ENCODE measurements at regions not wholly inside any gene's neighbourhood (a gene's known extent, or its start where the extent isn't known, plus 50 kb on each side); places are given as distances from the start of the nearest gene placed in this dataset.

DNA sequence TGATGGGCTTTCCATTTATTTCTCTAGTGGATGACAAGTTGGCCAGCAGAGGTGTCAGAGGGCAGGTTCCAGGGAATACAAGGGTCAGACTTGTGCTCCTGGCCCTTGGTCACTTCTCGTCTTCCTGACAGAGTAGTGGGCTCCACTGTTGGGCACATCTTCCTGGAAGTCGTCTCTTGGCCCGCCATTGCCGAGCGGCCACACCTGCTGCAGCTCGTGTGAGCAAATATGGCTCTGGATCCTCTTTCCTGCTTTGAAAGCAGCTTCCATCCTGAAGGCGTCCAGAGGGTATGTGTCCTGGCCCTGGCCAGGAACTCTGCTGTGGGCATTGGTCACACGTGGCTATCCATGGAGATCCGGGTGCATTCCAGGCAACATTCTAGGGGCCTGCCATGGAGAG is 100.2 kb downstream of the SNRPN start:
- Histone ChIP-seq H3K36me3 (no peaks in the 10 kb centered on the region), H3K4me1 (no peaks in the 10 kb centered on the region), H3K4me3 (no peak overlapping the region), H3K9me3 (peaks cover 0 to 99% of the 10 kb centered on the region in 2 donors), H3K27me3 (no peaks in the 10 kb centered on the region), H3K27ac (no peak overlapping the region)
- intact Hi-C loops (cut with DNase I; ENCODE audit: low total_unique reads): no loop called here
- DNase-seq: no peak
- no peak for TF ChIP-seq POLR2A (IDR thresholded peaks at IDR 0.05)
- TF ChIP-seq, protein P1, sequence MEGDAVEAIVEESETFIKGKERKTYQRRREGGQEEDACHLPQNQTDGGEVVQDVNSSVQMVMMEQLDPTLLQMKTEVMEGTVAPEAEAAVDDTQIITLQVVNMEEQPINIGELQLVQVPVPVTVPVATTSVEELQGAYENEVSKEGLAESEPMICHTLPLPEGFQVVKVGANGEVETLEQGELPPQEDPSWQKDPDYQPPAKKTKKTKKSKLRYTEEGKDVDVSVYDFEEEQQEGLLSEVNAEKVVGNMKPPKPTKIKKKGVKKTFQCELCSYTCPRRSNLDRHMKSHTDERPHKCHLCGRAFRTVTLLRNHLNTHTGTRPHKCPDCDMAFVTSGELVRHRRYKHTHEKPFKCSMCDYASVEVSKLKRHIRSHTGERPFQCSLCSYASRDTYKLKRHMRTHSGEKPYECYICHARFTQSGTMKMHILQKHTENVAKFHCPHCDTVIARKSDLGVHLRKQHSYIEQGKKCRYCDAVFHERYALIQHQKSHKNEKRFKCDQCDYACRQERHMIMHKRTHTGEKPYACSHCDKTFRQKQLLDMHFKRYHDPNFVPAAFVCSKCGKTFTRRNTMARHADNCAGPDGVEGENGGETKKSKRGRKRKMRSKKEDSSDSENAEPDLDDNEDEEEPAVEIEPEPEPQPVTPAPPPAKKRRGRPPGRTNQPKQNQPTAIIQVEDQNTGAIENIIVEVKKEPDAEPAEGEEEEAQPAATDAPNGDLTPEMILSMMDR (IDR thresholded peaks at IDR 0.05): no peak

DNA sequence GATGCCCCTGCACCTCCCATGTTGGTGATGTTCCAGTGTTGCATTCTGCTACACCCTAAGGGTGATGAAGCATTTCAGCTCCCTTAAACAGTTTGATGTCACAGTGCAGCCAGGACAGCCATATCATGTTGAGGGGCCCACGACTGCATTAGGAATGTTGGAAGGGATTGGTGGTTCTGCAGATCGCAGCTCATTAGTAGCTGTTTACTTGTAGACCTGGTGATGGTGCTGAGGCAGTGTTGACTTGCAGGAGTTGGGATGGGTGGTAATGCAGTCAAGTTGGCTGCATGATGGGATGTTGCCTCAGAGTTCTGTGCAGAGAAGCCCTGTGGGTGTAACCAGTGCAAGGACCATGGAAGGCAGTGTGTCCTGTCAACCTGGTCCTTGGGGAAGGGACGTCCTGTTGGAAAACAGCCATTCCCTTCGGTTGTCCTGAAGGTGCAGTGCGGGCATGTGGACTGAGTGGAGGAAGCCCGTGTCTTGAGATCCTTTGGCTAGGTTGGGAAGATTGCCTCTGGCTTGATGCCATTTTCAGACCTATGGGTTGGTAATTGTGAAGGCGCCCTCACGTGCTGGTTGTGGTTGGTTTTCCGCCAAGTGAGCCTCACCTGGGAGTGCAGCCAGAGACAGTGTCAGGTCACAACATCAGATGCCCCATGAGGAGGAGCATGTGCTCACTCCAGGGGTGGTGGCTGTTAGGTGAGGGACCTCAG is 100.7 kb downstream of the SNRPN start:
- TF ChIP-seq POLR2A (IDR thresholded peaks at IDR 0.05): no peak
- TF ChIP-seq, protein P1 (IDR thresholded peaks at IDR 0.05): no peak
- Histone ChIP-seq H3K27ac (no peak overlapping the region), H3K4me3 (no peak overlapping the region), H3K36me3 (no peaks in the 10 kb centered on the region), H3K9me3 (peaks cover 0 to 99% of the 10 kb centered on the region in 2 donors), H3K27me3 (no peaks in the 10 kb centered on the region), H3K4me1 (no peaks in the 10 kb centered on the region)
- intact Hi-C loops (cut with DNase I; ENCODE audit: low total_unique reads): no loop called here
- DNase-seq: peak in 1 of 2 donors; percentile 8

DNA sequence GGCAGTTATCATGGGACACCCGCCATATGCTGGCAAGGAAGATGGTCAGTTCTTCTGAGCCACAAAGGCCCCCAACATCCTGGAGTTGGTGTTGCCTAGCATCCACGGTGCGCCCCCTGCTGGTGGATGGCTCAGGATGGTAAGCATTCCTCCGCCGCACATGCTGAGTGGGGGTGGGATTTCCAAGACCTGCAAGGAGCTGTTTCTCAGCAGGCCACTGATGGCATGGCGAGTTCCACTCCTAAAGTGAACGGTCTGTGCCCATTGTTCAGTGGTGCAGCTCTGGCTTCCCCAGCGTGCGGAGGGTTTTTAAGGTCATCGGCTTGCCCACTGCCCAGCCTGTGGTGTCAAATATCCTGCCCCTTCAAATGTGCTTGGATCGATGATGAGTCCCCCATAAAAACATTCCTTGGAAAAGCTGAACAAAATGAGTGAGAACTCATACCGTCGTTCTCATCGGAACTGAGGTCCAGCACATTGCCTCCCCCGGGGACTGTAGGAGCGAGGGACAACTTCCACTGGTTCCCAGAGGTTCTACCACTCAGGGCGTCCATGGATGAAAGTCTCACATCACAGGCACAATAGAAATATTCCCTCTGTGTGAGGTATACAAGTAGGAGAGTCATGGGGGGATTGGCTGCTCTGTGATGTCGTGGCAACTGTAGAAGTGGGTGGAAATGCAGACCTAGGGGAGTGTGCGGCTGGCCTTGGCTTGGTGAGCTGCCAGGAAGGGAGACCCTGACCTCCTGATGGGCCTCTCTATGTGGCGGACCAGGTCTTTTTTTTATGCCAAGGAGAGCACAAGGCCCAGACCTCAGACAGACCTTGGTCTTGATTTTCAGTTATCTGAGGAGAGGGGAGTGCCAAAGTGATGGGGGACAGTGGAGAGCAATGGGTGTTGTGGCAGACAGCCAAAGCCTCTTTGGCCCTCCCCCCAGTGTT is 102.0 kb downstream of the SNRPN start:
- Histone ChIP-seq H3K27me3 (no peaks in the 10 kb centered on the region), H3K36me3 (no peaks in the 10 kb centered on the region), H3K4me1 (no peaks in the 10 kb centered on the region), H3K27ac (no peak overlapping the region), H3K4me3 (no peak overlapping the region), H3K9me3 (peaks cover 0 to 99% of the 10 kb centered on the region in 2 donors)
- intact Hi-C loops (cut with DNase I; ENCODE audit: low total_unique reads): no loop called here
- DNase-seq: peak in 1 of 2 donors; percentile 11
- TF ChIP-seq, protein P1 (IDR thresholded peaks at IDR 0.05): no peak
- TF ChIP-seq POLR2A (IDR thresholded peaks at IDR 0.05): no peak

DNA sequence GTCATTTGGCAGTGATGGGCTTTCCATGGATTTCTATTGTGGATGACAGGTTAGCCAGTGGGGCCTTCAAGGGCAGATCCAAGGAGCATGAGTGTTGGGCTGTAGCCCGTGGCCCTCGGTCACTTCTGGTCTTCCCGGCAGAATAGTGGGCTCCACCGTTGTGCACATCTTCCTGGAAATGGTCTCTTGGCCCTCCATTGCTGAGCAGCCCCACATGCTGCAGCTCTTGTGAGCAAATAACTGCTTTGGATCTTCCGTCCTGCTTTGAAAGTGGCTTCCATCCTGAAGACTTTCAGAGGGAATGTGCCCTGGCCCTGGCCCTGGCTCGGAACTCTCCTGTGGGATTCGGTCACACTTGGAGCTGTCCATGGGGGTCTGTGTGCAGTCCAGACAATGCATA is 102.8 kb downstream of the SNRPN start:
- intact Hi-C loops (cut with DNase I; ENCODE audit: low total_unique reads): no loop called here
- Histone ChIP-seq H3K9me3 (peaks cover 0 to 97% of the 10 kb centered on the region in 2 donors), H3K4me1 (no peaks in the 10 kb centered on the region), H3K27ac (no peak overlapping the region), H3K4me3 (no peak overlapping the region), H3K36me3 (no peaks in the 10 kb centered on the region), H3K27me3 (no peaks in the 10 kb centered on the region)
- DNase-seq: peak in 1 of 2 donors; percentile 4
- TF ChIP-seq POLR2A (IDR thresholded peaks at IDR 0.05): no peak
- TF ChIP-seq, protein P1 (IDR thresholded peaks at IDR 0.05): no peak

Data from uterus (tissue), 3 donors.